ENCODE measurements at regions not wholly inside any gene's neighbourhood (a gene's known extent, or its start where the extent isn't known, plus 50 kb on each side); places are given as distances from the start of the nearest gene placed in this dataset.

GRCh38 chr13:58991826-58992477 lies 1171.8 kb downstream of the DIAPH3 start:
- no peak overlapping the region for H3K4me3 ChIP-seq (replicated peaks; ENCODE audit: low read depth, low read length)
- H3K36me3 ChIP-seq (ENCODE audit: control insufficient read depth, insufficient read depth, low read length): no peaks in the 10 kb centered on the region
- H3K27me3 ChIP-seq (replicated peaks; ENCODE audit: control insufficient read depth, insufficient read depth, low read length): no peaks in the 10 kb centered on the region
- no peak for DNase-seq (ENCODE audit: extremely low read depth, insufficient read length)
- TF ChIP-seq CTCF (IDR thresholded peaks at IDR 0.05; ENCODE audit: insufficient read depth, low read length, poor library complexity, severe bottlenecking): no peak

GRCh38 chr13:58992478-58993042 lies 1171.2 kb downstream of the DIAPH3 start:
- Histone ChIP-seq H3K36me3 (ENCODE audit: control insufficient read depth, insufficient read depth, low read length) (no peaks in the 10 kb centered on the region), H3K4me3 (replicated peaks; ENCODE audit: low read depth, low read length) (no peak overlapping the region), H3K27me3 (replicated peaks; ENCODE audit: control insufficient read depth, insufficient read depth, low read length) (no peaks in the 10 kb centered on the region)
- no peak for TF ChIP-seq CTCF (IDR thresholded peaks at IDR 0.05; ENCODE audit: insufficient read depth, low read length, poor library complexity, severe bottlenecking)
- no peak for DNase-seq (ENCODE audit: extremely low read depth, insufficient read length)

- Histone ChIP-seq H3K27me3 (replicated peaks; ENCODE audit: control insufficient read depth, insufficient read depth, low read length) (no peaks in the 10 kb centered on the region), H3K36me3 (ENCODE audit: control insufficient read depth, insufficient read depth, low read length) (no peaks in the 10 kb centered on the region), H3K4me3 (replicated peaks; ENCODE audit: low read depth, low read length) (no peak overlapping the region)
- DNase-seq (ENCODE audit: extremely low read depth, insufficient read length): no peak
- TF ChIP-seq CTCF (IDR thresholded peaks at IDR 0.05; ENCODE audit: insufficient read depth, low read length, poor library complexity, severe bottlenecking): no peak
Measured at GRCh38 chr13:58994077-58994476, 1169.7 kb downstream of the DIAPH3 start.

GRCh38 chr13:58994777-58995176 lies 1169.0 kb downstream of the DIAPH3 start:
- Histone ChIP-seq H3K36me3 (ENCODE audit: control insufficient read depth, insufficient read depth, low read length) (no peaks in the 10 kb centered on the region), H3K4me3 (replicated peaks; ENCODE audit: low read depth, low read length) (no peak overlapping the region), H3K27me3 (replicated peaks; ENCODE audit: control insufficient read depth, insufficient read depth, low read length) (no peaks in the 10 kb centered on the region)
- TF ChIP-seq CTCF (IDR thresholded peaks at IDR 0.05; ENCODE audit: insufficient read depth, low read length, poor library complexity, severe bottlenecking): peak; percentile 19
- DNase-seq (ENCODE audit: extremely low read depth, insufficient read length): no peak

DNA sequence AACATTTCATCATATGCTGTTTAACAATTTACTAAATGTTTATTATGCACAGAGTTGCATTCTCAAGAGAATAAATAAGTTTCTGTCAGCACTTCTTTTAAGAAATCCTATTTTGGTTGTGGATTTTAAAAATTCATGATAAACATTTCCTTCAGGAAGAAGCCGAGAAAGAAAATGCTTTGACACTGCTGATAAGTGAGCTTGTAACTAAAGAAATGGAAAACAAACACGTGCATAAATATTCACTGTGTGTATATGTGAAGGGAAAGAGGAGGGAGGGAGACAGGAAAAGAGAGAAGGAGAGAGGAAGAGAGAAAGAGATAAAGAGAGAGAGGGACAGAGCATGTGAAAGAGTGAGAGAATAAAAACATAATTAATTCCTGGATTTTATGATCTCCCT lies 1165.0 kb downstream of the DIAPH3 start:
- DNase-seq (ENCODE audit: extremely low read depth, insufficient read length): no peak
- Histone ChIP-seq H3K36me3 (ENCODE audit: control insufficient read depth, insufficient read depth, low read length) (no peaks in the 10 kb centered on the region), H3K4me3 (replicated peaks; ENCODE audit: low read depth, low read length) (no peak overlapping the region), H3K27me3 (replicated peaks; ENCODE audit: control insufficient read depth, insufficient read depth, low read length) (no peaks in the 10 kb centered on the region)
- no peak for TF ChIP-seq CTCF (IDR thresholded peaks at IDR 0.05; ENCODE audit: insufficient read depth, low read length, poor library complexity, severe bottlenecking)

Data from GM06990 (cell line).